HPDE6-E6E7 (cell line): ENCODE measurements at regions not wholly inside any gene's neighbourhood (a gene's known extent, or its start where the extent isn't known, plus 50 kb on each side); places are given as distances from the start of the nearest gene placed in this dataset.
A peak's percentile ranks its signal among the peaks of the same experiment; 100 is the strongest.

Experiments
- DNase-seq: peaks from one replicate; pipeline ENCODE4 v3.0.0; 2011; ENCODE audit warnings: missing footprints; ENCODE audit errors: extremely low spot score

GRCh38 chr1:238119861-238120260 lies 229.1 kb upstream of the ZP4 start:
- no peak for DNase-seq

GRCh38 chr1:238119060-238119459 lies 228.3 kb upstream of the ZP4 start:
- no peak for DNase-seq

GRCh38 chr1:238115852-238116251 lies 225.1 kb upstream of the ZP4 start:
- DNase-seq = no peak

- no peak for DNase-seq
Measured at GRCh38 chr1:238112952-238113621, 222.4 kb upstream of the ZP4 start.

GRCh38 chr1:238111516-238111915 lies 220.8 kb upstream of the ZP4 start:
- no peak for DNase-seq

GRCh38 chr1:238111081-238111480 lies 220.4 kb upstream of the ZP4 start:
- no peak for DNase-seq

- DNase-seq = no peak
Measured at GRCh38 chr1:238108417-238108816, 217.7 kb upstream of the ZP4 start.

- no peak for DNase-seq
Measured at GRCh38 chr1:238107322-238107721, 216.6 kb upstream of the ZP4 start.

- no peak for DNase-seq
Measured at GRCh38 chr1:238104752-238105151, 214.0 kb upstream of the ZP4 start.

GRCh38 chr1:238101923-238102322 lies 211.2 kb upstream of the ZP4 start:
- DNase-seq = no peak

- no peak for DNase-seq
Measured at GRCh38 chr1:238099871-238100270, 209.1 kb upstream of the ZP4 start.

GRCh38 chr1:238089615-238090014 lies 198.9 kb upstream of the ZP4 start:
- no peak for DNase-seq

- no peak for DNase-seq
Measured at GRCh38 chr1:238088560-238089290, 198.0 kb upstream of the ZP4 start.

GRCh38 chr1:238073991-238074390 lies 183.3 kb upstream of the ZP4 start:
- no peak for DNase-seq

GRCh38 chr1:238071061-238071460 lies 180.3 kb upstream of the ZP4 start:
- no peak for DNase-seq

- DNase-seq = peak; percentile 90
Measured at GRCh38 chr1:238063454-238063853, 172.7 kb upstream of the ZP4 start.

- peak; percentile 60 for DNase-seq
Measured at GRCh38 chr1:238061967-238062613, 171.4 kb upstream of the ZP4 start.

GRCh38 chr1:238060061-238060460 lies 169.3 kb upstream of the ZP4 start:
- no peak for DNase-seq

GRCh38 chr1:238052496-238053266 lies 162.0 kb upstream of the ZP4 start:
- DNase-seq = peak; percentile 66

- DNase-seq = no peak
Measured at GRCh38 chr1:238029126-238029525, 138.4 kb upstream of the ZP4 start.

GRCh38 chr1:238027366-238027765 lies 136.6 kb upstream of the ZP4 start:
- DNase-seq = no peak

GRCh38 chr1:238023137-238023536 lies 132.4 kb upstream of the ZP4 start:
- no peak for DNase-seq
